ENCODE measurements at regions not wholly inside any gene's neighbourhood (a gene's known extent, or its start where the extent isn't known, plus 50 kb on each side); places are given as distances from the start of the nearest gene placed in this dataset.

DNA sequence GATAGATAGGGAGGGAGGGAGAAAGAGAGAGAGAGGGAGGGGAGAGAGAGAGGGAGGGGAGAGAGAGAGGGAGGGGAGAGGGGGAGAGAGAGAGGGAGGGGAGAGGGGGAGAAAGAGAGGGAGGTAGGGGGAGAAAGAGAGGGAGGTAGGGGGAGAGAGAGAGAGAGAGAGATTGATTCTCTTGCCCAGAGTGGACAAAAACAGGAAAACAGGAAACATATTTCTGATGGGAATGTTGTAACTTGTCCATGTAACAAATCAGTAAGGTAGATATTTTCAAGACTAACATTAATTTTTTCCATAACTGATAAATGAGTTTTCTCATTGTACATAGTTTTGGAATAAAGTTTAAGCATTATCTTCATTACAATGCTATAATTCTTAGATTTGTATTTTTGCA, 811.7 kb upstream of the GRAMD2B start:
- Histone ChIP-seq H3K9me3 (ENCODE audit: low read length) (no peaks in the 10 kb centered on the region), H3K27ac (ENCODE audit: low read depth, low read length) (no peak overlapping the region), H3K36me3 (ENCODE audit: insufficient read depth, low read length) (no peaks in the 10 kb centered on the region), H3K4me1 (ENCODE audit: insufficient read depth, low read length) (peaks cover 3% of the 10 kb centered on the region), H3K9ac (ENCODE audit: low read length) (no peak overlapping the region), H3K27me3 (ENCODE audit: control insufficient read depth in 1 of 2, insufficient read depth in 2 of 2, low read length in 2 of 2) (no peaks in the 10 kb centered on the region), H3K4me3 (ENCODE audit: low read depth in 1 of 2, low read length in 2 of 2) (no peak overlapping the region)

DNA sequence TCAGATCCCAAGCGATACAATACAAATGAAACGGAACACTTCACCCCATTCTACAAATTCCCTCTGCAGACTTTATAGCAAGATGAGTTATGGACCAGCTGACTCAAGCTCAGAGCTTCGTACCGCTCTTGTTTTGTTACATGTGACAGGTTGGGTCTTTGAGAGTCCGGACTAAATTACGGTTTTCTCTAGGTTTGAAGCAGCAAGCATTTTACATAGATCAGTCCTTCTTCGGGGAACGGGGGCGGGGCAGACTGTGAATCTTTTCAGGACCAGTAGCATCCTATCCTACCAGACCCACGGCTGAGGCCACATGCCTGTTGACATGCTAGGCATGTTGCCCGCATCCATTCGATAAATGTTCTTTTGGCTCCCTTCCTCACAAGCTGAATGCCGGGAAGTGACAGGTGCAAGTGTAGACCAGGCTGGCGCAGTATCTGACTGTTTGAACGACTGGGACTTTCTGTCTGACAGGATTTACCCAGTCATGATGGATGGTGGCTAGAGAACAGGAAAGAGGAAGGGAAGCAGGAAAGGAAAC, 811.0 kb upstream of the GRAMD2B start:
- no peak overlapping the region for H3K4me3 ChIP-seq (ENCODE audit: low read depth in 1 of 2, low read length in 2 of 2)
- H3K9ac ChIP-seq (ENCODE audit: low read length), result no peak overlapping the region
- no peaks in the 10 kb centered on the region for H3K27me3 ChIP-seq (ENCODE audit: control insufficient read depth in 1 of 2, insufficient read depth in 2 of 2, low read length in 2 of 2)

GRCh38 chr5:125612776-125613175, 810.4 kb upstream of the GRAMD2B start:
- H3K36me3 ChIP-seq (ENCODE audit: insufficient read depth, low read length), result no peaks in the 10 kb centered on the region
- H3K4me3 ChIP-seq (ENCODE audit: low read depth in 1 of 2, low read length in 2 of 2), result no peak overlapping the region

More for the DNA sequence above, 811.0 kb upstream of the GRAMD2B start:
- no peaks in the 10 kb centered on the region for H3K36me3 ChIP-seq (ENCODE audit: insufficient read depth, low read length)
- H3K9me3 ChIP-seq (ENCODE audit: low read length), result no peaks in the 10 kb centered on the region
- H3K27ac ChIP-seq (ENCODE audit: low read depth, low read length), result no peak overlapping the region
- H3K4me1 ChIP-seq (ENCODE audit: insufficient read depth, low read length), result peaks cover 3% of the 10 kb centered on the region

DNA sequence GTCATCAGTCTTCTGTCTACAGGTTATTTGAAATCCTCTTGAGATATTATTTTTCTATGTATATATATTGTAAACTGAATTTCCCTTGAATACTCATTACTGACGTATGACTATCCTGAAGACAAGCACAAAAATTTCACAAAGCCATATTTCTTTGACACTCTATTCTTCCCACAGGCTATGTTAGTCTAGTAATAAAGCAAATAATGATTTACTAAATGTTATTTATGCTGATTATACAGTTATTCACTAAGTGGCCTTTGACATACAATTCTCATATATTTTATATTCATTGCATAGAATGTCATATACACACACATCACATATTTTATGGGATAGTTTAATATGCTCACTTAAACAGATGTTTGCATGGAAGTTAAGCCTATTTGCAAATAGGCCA, 793.0 kb upstream of the GRAMD2B start:
- Histone ChIP-seq H3K27me3 (ENCODE audit: control insufficient read depth in 1 of 2, insufficient read depth in 2 of 2, low read length in 2 of 2) (no peaks in the 10 kb centered on the region), H3K9ac (ENCODE audit: low read length) (no peak overlapping the region)

More at GRCh38 chr5:125612776-125613175, 810.4 kb upstream of the GRAMD2B start:
- no peaks in the 10 kb centered on the region for H3K9me3 ChIP-seq (ENCODE audit: low read length)
- no peak overlapping the region for H3K9ac ChIP-seq (ENCODE audit: low read length)
- no peak overlapping the region for H3K27ac ChIP-seq (ENCODE audit: low read depth, low read length)
- peaks cover 3% of the 10 kb centered on the region for H3K4me1 ChIP-seq (ENCODE audit: insufficient read depth, low read length)
- H3K27me3 ChIP-seq (ENCODE audit: control insufficient read depth in 1 of 2, insufficient read depth in 2 of 2, low read length in 2 of 2), result no peaks in the 10 kb centered on the region

GRCh38 chr5:125633523-125633922, 789.7 kb upstream of the GRAMD2B start:
- H3K9me3 ChIP-seq (ENCODE audit: low read length), result no peaks in the 10 kb centered on the region
- no peak overlapping the region for H3K27ac ChIP-seq (ENCODE audit: low read depth, low read length)
- no peaks in the 10 kb centered on the region for H3K27me3 ChIP-seq (ENCODE audit: control insufficient read depth in 1 of 2, insufficient read depth in 2 of 2, low read length in 2 of 2)
- H3K4me3 ChIP-seq (ENCODE audit: low read depth in 1 of 2, low read length in 2 of 2), result no peak overlapping the region
- no peaks in the 10 kb centered on the region for H3K36me3 ChIP-seq (ENCODE audit: insufficient read depth, low read length)
- H3K4me1 ChIP-seq (ENCODE audit: insufficient read depth, low read length), result no peaks in the 10 kb centered on the region
- H3K9ac ChIP-seq (ENCODE audit: low read length), result no peak overlapping the region

More for the DNA sequence above, 793.0 kb upstream of the GRAMD2B start:
- Histone ChIP-seq H3K9me3 (ENCODE audit: low read length) (no peaks in the 10 kb centered on the region), H3K4me1 (ENCODE audit: insufficient read depth, low read length) (no peaks in the 10 kb centered on the region), H3K27ac (ENCODE audit: low read depth, low read length) (no peak overlapping the region), H3K4me3 (ENCODE audit: low read depth in 1 of 2, low read length in 2 of 2) (no peak overlapping the region), H3K36me3 (ENCODE audit: insufficient read depth, low read length) (no peaks in the 10 kb centered on the region)

DNA sequence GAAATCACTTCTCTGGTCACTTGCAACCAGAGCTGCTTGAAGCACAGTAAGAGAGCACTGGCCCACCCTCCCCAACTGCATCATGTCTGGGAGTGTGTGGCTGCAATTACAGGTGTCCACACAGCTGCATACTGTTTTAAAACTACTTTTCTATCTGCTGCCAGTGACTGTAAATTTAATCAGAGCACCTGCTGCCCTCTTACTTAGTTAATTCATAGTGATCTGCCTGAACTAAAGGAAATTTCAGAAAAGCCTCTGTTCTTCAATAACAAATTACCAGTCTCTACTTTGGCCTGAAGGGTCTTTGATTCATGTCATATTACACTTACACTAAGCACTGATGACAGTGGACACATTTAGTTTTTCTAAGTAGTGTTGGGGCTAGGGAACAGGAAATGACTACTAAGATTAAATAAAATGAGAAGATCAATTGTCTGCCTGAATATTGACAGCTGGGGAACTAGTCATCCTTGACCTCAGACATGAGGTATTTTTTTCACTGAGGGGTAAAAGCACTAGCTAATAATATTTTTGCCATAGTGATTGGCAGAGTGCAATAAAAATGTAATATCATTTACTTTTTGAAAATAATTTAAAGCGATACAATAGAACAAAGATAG, 788.9 kb upstream of the GRAMD2B start:
- Histone ChIP-seq H3K27ac (ENCODE audit: low read depth, low read length) (no peak overlapping the region), H3K4me3 (ENCODE audit: low read depth in 1 of 2, low read length in 2 of 2) (no peak overlapping the region), H3K4me1 (ENCODE audit: insufficient read depth, low read length) (no peaks in the 10 kb centered on the region), H3K9me3 (ENCODE audit: low read length) (no peaks in the 10 kb centered on the region), H3K36me3 (ENCODE audit: insufficient read depth, low read length) (no peaks in the 10 kb centered on the region), H3K27me3 (ENCODE audit: control insufficient read depth in 1 of 2, insufficient read depth in 2 of 2, low read length in 2 of 2) (no peaks in the 10 kb centered on the region), H3K9ac (ENCODE audit: low read length) (no peak overlapping the region)

GRCh38 chr5:125639858-125640257, 783.4 kb upstream of the GRAMD2B start:
- H3K27ac ChIP-seq (ENCODE audit: low read depth, low read length), result no peak overlapping the region
- H3K9ac ChIP-seq (ENCODE audit: low read length), result no peak overlapping the region
- no peaks in the 10 kb centered on the region for H3K9me3 ChIP-seq (ENCODE audit: low read length)
- no peaks in the 10 kb centered on the region for H3K36me3 ChIP-seq (ENCODE audit: insufficient read depth, low read length)
- H3K4me1 ChIP-seq (ENCODE audit: insufficient read depth, low read length), result no peaks in the 10 kb centered on the region
- H3K4me3 ChIP-seq (ENCODE audit: low read depth in 1 of 2, low read length in 2 of 2), result no peak overlapping the region
- no peaks in the 10 kb centered on the region for H3K27me3 ChIP-seq (ENCODE audit: control insufficient read depth in 1 of 2, insufficient read depth in 2 of 2, low read length in 2 of 2)

DNA sequence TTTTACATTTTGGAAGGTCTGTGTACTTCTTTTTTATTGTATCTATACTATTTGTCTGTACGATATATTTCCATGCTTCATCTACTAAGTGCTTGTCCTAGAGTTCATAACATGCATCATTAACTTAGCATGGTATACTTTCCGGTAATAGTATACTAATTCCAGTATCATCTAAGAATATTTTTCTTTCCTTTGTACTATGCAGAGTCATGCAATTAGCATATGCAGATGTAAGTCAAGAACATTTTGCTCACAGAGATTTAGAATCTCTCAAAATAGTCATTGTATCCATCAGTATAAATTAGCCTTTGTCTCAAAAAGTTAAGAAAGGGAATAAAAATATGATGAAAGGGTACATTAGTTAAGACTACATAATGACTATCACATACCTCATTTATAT, 770.4 kb upstream of the GRAMD2B start:
- no peak overlapping the region for H3K4me3 ChIP-seq (ENCODE audit: low read depth in 1 of 2, low read length in 2 of 2)
- no peak overlapping the region for H3K27ac ChIP-seq (ENCODE audit: low read depth, low read length)
- H3K4me1 ChIP-seq (ENCODE audit: insufficient read depth, low read length), result no peaks in the 10 kb centered on the region
- no peaks in the 10 kb centered on the region for H3K27me3 ChIP-seq (ENCODE audit: control insufficient read depth in 1 of 2, insufficient read depth in 2 of 2, low read length in 2 of 2)
- no peaks in the 10 kb centered on the region for H3K9me3 ChIP-seq (ENCODE audit: low read length)
- H3K36me3 ChIP-seq (ENCODE audit: insufficient read depth, low read length), result no peaks in the 10 kb centered on the region
- no peak overlapping the region for H3K9ac ChIP-seq (ENCODE audit: low read length)

- H3K9me3 ChIP-seq (ENCODE audit: low read length), result no peaks in the 10 kb centered on the region
- H3K4me1 ChIP-seq (ENCODE audit: insufficient read depth, low read length), result peaks cover 7% of the 10 kb centered on the region
- no peak overlapping the region for H3K4me3 ChIP-seq (ENCODE audit: low read depth in 1 of 2, low read length in 2 of 2)
- H3K27me3 ChIP-seq (ENCODE audit: control insufficient read depth in 1 of 2, insufficient read depth in 2 of 2, low read length in 2 of 2), result no peaks in the 10 kb centered on the region
- H3K36me3 ChIP-seq (ENCODE audit: insufficient read depth, low read length), result no peaks in the 10 kb centered on the region
- no peak overlapping the region for H3K27ac ChIP-seq (ENCODE audit: low read depth, low read length)
- no peak overlapping the region for H3K9ac ChIP-seq (ENCODE audit: low read length)
Observed at GRCh38 chr5:125654392-125654791, 768.8 kb upstream of the GRAMD2B start.

- H3K27ac ChIP-seq (ENCODE audit: low read depth, low read length), result no peak overlapping the region
- no peaks in the 10 kb centered on the region for H3K36me3 ChIP-seq (ENCODE audit: insufficient read depth, low read length)
- H3K27me3 ChIP-seq (ENCODE audit: control insufficient read depth in 1 of 2, insufficient read depth in 2 of 2, low read length in 2 of 2), result no peaks in the 10 kb centered on the region
- no peaks in the 10 kb centered on the region for H3K9me3 ChIP-seq (ENCODE audit: low read length)
- peaks cover 14% of the 10 kb centered on the region for H3K4me1 ChIP-seq (ENCODE audit: insufficient read depth, low read length)
- H3K4me3 ChIP-seq (ENCODE audit: low read depth in 1 of 2, low read length in 2 of 2), result no peak overlapping the region
- no peak overlapping the region for H3K9ac ChIP-seq (ENCODE audit: low read length)
Observed at GRCh38 chr5:125655156-125655555, 768.1 kb upstream of the GRAMD2B start.

DNA sequence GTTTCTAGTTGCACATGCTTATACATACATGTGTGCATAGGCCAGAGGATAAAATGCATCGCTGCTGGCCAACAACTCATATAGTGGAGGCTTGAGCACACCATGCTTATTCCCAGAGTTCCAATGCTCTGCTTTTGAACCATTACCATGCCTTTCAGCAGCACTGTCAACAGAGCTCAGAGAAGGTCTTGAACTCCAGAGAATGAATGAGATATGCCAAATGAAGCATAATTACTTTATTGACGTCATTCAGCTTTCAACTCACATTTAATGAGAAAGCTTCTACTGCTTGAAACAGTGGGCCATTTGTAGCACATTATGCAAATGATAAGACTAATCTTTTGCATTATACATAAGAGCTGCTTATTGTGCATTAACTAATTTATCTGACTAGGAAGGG, 765.3 kb upstream of the GRAMD2B start:
- H3K4me1 ChIP-seq (ENCODE audit: insufficient read depth, low read length), result peaks cover 22% of the 10 kb centered on the region
- H3K27ac ChIP-seq (ENCODE audit: low read depth, low read length), result no peak overlapping the region
- no peaks in the 10 kb centered on the region for H3K36me3 ChIP-seq (ENCODE audit: insufficient read depth, low read length)
- H3K4me3 ChIP-seq (ENCODE audit: low read depth in 1 of 2, low read length in 2 of 2), result no peak overlapping the region
- H3K27me3 ChIP-seq (ENCODE audit: control insufficient read depth in 1 of 2, insufficient read depth in 2 of 2, low read length in 2 of 2), result no peaks in the 10 kb centered on the region
- no peaks in the 10 kb centered on the region for H3K9me3 ChIP-seq (ENCODE audit: low read length)
- no peak overlapping the region for H3K9ac ChIP-seq (ENCODE audit: low read length)

Measured in muscle layer of colon (tissue), 2 donors.